ENCODE measurements at regions not wholly inside any gene's neighbourhood (a gene's known extent, or its start where the extent isn't known, plus 50 kb on each side); places are given as distances from the start of the nearest gene placed in this dataset.
A peak's percentile ranks its signal among the peaks of the same experiment; 100 is the strongest.
"Not testable (repeated sequence)": the region's sequence is repeated elsewhere in the genome, so short reads cannot be mapped to it uniquely, and the experiment has no call there.

- 40% methylated on average over 2 of the region's 9 CpGs for WGBS (ENCODE audit: low lambda C conversion rate)
- in situ Hi-C loops (cut with HindIII; ENCODE audit: extremely low pct_ligation_motif_present, low pct_unique_long_range_greater_than_20kb); POLR2A ChIA-PET; H3K27ac ChIP-seq (ENCODE audit: extremely low read length, insufficient read depth, low read length); H2AFZ ChIP-seq (ENCODE audit: low read length); DNase-seq (ENCODE audit: low spot score); H3K36me3 ChIP-seq (replicated peaks in 1 of 2; ENCODE audit: control insufficient read depth in 1 of 2, insufficient read depth in 2 of 2, low read length in 2 of 2); H3K9me3 ChIP-seq (ENCODE audit: low read length); H3K4me1 ChIP-seq (ENCODE audit: insufficient read depth, low read length); H3K27me3 ChIP-seq (ENCODE audit: control insufficient read depth in 1 of 2, insufficient read depth in 2 of 2, low read length in 2 of 2); H3K79me2 ChIP-seq (ENCODE audit: insufficient read depth, low read length); CTCF ChIA-PET (ENCODE audit: low intra/inter-chr PET ratio, low total read pairs); ATAC-seq; intact Hi-C loops (cut with micrococcal nuclease; ENCODE audit: unreplicated experiment); H3K4me2 ChIP-seq (ENCODE audit: low read depth, low read length); BruUV-seq (replicated peaks); H3K4me3 ChIP-seq (replicated peaks in 1 of 3; ENCODE audit: insufficient read depth in 1 of 3, low read depth in 2 of 3, low read length in 3 of 3); H4K20me1 ChIP-seq (ENCODE audit: insufficient read depth, low read length); FAIRE-seq; H3K9ac ChIP-seq (ENCODE audit: insufficient read depth, low read depth, low read length): not testable (repeated sequence)
- TF ChIP-seq, protein P1, sequence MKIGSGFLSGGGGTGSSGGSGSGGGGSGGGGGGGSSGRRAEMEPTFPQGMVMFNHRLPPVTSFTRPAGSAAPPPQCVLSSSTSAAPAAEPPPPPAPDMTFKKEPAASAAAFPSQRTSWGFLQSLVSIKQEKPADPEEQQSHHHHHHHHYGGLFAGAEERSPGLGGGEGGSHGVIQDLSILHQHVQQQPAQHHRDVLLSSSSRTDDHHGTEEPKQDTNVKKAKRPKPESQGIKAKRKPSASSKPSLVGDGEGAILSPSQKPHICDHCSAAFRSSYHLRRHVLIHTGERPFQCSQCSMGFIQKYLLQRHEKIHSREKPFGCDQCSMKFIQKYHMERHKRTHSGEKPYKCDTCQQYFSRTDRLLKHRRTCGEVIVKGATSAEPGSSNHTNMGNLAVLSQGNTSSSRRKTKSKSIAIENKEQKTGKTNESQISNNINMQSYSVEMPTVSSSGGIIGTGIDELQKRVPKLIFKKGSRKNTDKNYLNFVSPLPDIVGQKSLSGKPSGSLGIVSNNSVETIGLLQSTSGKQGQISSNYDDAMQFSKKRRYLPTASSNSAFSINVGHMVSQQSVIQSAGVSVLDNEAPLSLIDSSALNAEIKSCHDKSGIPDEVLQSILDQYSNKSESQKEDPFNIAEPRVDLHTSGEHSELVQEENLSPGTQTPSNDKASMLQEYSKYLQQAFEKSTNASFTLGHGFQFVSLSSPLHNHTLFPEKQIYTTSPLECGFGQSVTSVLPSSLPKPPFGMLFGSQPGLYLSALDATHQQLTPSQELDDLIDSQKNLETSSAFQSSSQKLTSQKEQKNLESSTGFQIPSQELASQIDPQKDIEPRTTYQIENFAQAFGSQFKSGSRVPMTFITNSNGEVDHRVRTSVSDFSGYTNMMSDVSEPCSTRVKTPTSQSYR (CRISPR knock-in tag; IDR thresholded peaks at IDR 0.05; ENCODE audit: borderline replicate concordance): peak; percentile 81
Measured at GRCh38 chr9:108032079-108032478, 542.5 kb upstream of the KLF4 start.

DNA sequence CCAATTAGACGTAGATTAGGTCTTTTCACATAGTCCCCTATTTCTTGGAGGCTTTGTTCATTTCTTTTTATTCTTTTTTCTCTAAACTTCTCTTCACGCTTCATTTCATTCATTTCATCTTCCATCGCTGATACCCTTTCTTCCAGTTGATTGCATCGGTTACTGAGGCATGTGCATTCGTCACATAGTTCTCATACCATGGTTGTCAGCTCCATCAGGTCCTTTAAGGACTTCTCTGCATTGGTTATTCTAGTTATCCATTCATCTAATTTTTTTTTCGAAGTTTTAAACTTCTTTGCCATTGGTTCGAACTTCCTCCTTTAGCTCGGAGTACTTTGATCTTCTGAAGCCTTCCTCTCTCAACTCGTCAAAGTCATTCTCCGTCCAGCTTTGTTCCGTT, 541.7 kb upstream of the KLF4 start:
- H3K4me1 ChIP-seq (ENCODE audit: insufficient read depth, low read length); POLR2A ChIA-PET; BruUV-seq (replicated peaks); FAIRE-seq; DNase-seq (ENCODE audit: low spot score); H3K9me3 ChIP-seq (ENCODE audit: low read length); H3K27me3 ChIP-seq (ENCODE audit: control insufficient read depth in 1 of 2, insufficient read depth in 2 of 2, low read length in 2 of 2); H3K9ac ChIP-seq (ENCODE audit: insufficient read depth, low read depth, low read length); H3K79me2 ChIP-seq (ENCODE audit: insufficient read depth, low read length); H3K4me2 ChIP-seq (ENCODE audit: low read depth, low read length); H4K20me1 ChIP-seq (ENCODE audit: insufficient read depth, low read length); intact Hi-C loops (cut with micrococcal nuclease; ENCODE audit: unreplicated experiment); H3K36me3 ChIP-seq (replicated peaks in 1 of 2; ENCODE audit: control insufficient read depth in 1 of 2, insufficient read depth in 2 of 2, low read length in 2 of 2); in situ Hi-C loops (cut with HindIII; ENCODE audit: extremely low pct_ligation_motif_present, low pct_unique_long_range_greater_than_20kb); H2AFZ ChIP-seq (ENCODE audit: low read length); ATAC-seq; H3K27ac ChIP-seq (ENCODE audit: extremely low read length, insufficient read depth, low read length); H3K4me3 ChIP-seq (replicated peaks in 1 of 3; ENCODE audit: insufficient read depth in 1 of 3, low read depth in 2 of 3, low read length in 3 of 3); CTCF ChIA-PET (ENCODE audit: low intra/inter-chr PET ratio, low total read pairs): not testable (repeated sequence)
- WGBS (ENCODE audit: low lambda C conversion rate): 50% methylated on average over 11 of the region's 11 CpGs

GRCh38 chr9:108026718-108027117, 537.1 kb upstream of the KLF4 start:
- FAIRE-seq; H3K79me2 ChIP-seq (ENCODE audit: insufficient read depth, low read length); in situ Hi-C loops (cut with HindIII; ENCODE audit: extremely low pct_ligation_motif_present, low pct_unique_long_range_greater_than_20kb); intact Hi-C loops (cut with micrococcal nuclease; ENCODE audit: unreplicated experiment); H3K9ac ChIP-seq (ENCODE audit: insufficient read depth, low read depth, low read length); CTCF ChIA-PET (ENCODE audit: low intra/inter-chr PET ratio, low total read pairs); H3K4me2 ChIP-seq (ENCODE audit: low read depth, low read length); DNase-seq (ENCODE audit: low spot score); H2AFZ ChIP-seq (ENCODE audit: low read length); H3K36me3 ChIP-seq (replicated peaks in 1 of 2; ENCODE audit: control insufficient read depth in 1 of 2, insufficient read depth in 2 of 2, low read length in 2 of 2); H3K27me3 ChIP-seq (ENCODE audit: control insufficient read depth in 1 of 2, insufficient read depth in 2 of 2, low read length in 2 of 2); POLR2A ChIA-PET; H3K4me1 ChIP-seq (ENCODE audit: insufficient read depth, low read length); H4K20me1 ChIP-seq (ENCODE audit: insufficient read depth, low read length); H3K27ac ChIP-seq (ENCODE audit: extremely low read length, insufficient read depth, low read length); H3K4me3 ChIP-seq (replicated peaks in 1 of 3; ENCODE audit: insufficient read depth in 1 of 3, low read depth in 2 of 3, low read length in 3 of 3); BruUV-seq (replicated peaks); H3K9me3 ChIP-seq (ENCODE audit: low read length); ATAC-seq: not testable (repeated sequence)
- 55% methylated on average over 4 of the region's 4 CpGs for WGBS (ENCODE audit: low lambda C conversion rate)

Data from HepG2 (cell line).